Chondrocyte (in vitro differentiated cells): ENCODE measurements at regions not wholly inside any gene's neighbourhood (a gene's known extent, or its start where the extent isn't known, plus 50 kb on each side); places are given as distances from the start of the nearest gene placed in this dataset.

Experiments used
- DNase-seq: peaks from one replicate; pipeline ENCODE4 v3.0.0; 2021; ENCODE audit warnings: mixed read lengths, low spot score
- H3K27ac Mint-ChIP-seq: one replicate; pipeline ENCODE4 v1.8.0; 2021; ENCODE audit warnings: mild to moderate bottlenecking, moderate library complexity, mixed read lengths; ENCODE audit not compliant: unreplicated experiment
- H3K27me3 Mint-ChIP-seq: 2 replicates; pipeline ENCODE4 v1.8.0; 2021; ENCODE audit warnings: low read depth, mixed read lengths
- H3K36me3 Mint-ChIP-seq: 2 replicates; pipeline ENCODE4 v1.8.0; 2021; ENCODE audit warnings: low read depth, mixed read lengths
- H3K4me1 Mint-ChIP-seq: 2 replicates; pipeline ENCODE4 v1.8.0; 2021; ENCODE audit warnings: low read depth, mild to moderate bottlenecking, mixed read lengths
- H3K4me3 Mint-ChIP-seq: one replicate; pipeline ENCODE4 v1.8.0; 2021; ENCODE audit warnings: mild to moderate bottlenecking, moderate library complexity, mixed read lengths; ENCODE audit not compliant: unreplicated experiment
- H3K9me3 Mint-ChIP-seq: 2 replicates; pipeline ENCODE4 v1.8.0; 2021; ENCODE audit warnings: low read depth, mixed read lengths
- CTCF ChIP-seq: fragments of 200-600 bp; sonication (generic); IDR thresholded peaks from 2 replicates; pipeline ENCODE4 v1.5.0; 2021; ENCODE audit warnings: antibody characterized with exemption, mild to moderate bottlenecking, moderate library complexity

- DNase-seq, result no peak
- H3K4me3 Mint-ChIP-seq, result no peak overlapping the region
- H3K36me3 Mint-ChIP-seq, result no peaks in the 10 kb centered on the region
- H3K27me3 Mint-ChIP-seq, result no peaks in the 10 kb centered on the region
- no peak overlapping the region for H3K27ac Mint-ChIP-seq
- H3K9me3 Mint-ChIP-seq, result peaks cover 14% of the 10 kb centered on the region
- no peaks in the 10 kb centered on the region for H3K4me1 Mint-ChIP-seq
- TF ChIP-seq CTCF, result no peak
These were observed 687.9 kb upstream of the GRM7 start for GRCh38 chr3:6172871-6173642.

GRCh38 chr3:6177417-6177816, 683.5 kb upstream of the GRM7 start:
- Mint-ChIP-seq H3K4me3 (no peak overlapping the region), H3K27me3 (no peaks in the 10 kb centered on the region), H3K4me1 (no peaks in the 10 kb centered on the region), H3K9me3 (peaks cover 9% of the 10 kb centered on the region), H3K27ac (no peak overlapping the region), H3K36me3 (no peaks in the 10 kb centered on the region)
- TF ChIP-seq CTCF, result no peak
- DNase-seq, result no peak

- H3K27me3 Mint-ChIP-seq, result no peaks in the 10 kb centered on the region
- no peak overlapping the region for H3K27ac Mint-ChIP-seq
- no peak for TF ChIP-seq CTCF
- H3K36me3 Mint-ChIP-seq, result no peaks in the 10 kb centered on the region
- no peak overlapping the region for H3K4me3 Mint-ChIP-seq
- peaks cover 14% of the 10 kb centered on the region for H3K9me3 Mint-ChIP-seq
- no peak for DNase-seq
- no peaks in the 10 kb centered on the region for H3K4me1 Mint-ChIP-seq
These were observed 681.2 kb upstream of the GRM7 start for GRCh38 chr3:6179761-6180160.

- Mint-ChIP-seq H3K9me3 (peaks cover 14% of the 10 kb centered on the region), H3K4me3 (no peak overlapping the region), H3K4me1 (no peaks in the 10 kb centered on the region), H3K27ac (no peak overlapping the region), H3K36me3 (no peaks in the 10 kb centered on the region), H3K27me3 (no peaks in the 10 kb centered on the region)
- no peak for TF ChIP-seq CTCF
- no peak for DNase-seq
These were observed 680.7 kb upstream of the GRM7 start for GRCh38 chr3:6180171-6180570.

GRCh38 chr3:6182476-6182875, 678.4 kb upstream of the GRM7 start:
- H3K4me1 Mint-ChIP-seq, result no peaks in the 10 kb centered on the region
- peaks cover 11% of the 10 kb centered on the region for H3K9me3 Mint-ChIP-seq
- no peak overlapping the region for H3K27ac Mint-ChIP-seq
- H3K27me3 Mint-ChIP-seq, result no peaks in the 10 kb centered on the region
- no peak overlapping the region for H3K4me3 Mint-ChIP-seq
- no peak for DNase-seq
- TF ChIP-seq CTCF, result no peak
- no peaks in the 10 kb centered on the region for H3K36me3 Mint-ChIP-seq
